Islet precursor cell (in vitro differentiated cells): ENCODE measurements at regions not wholly inside any gene's neighbourhood (a gene's known extent, or its start where the extent isn't known, plus 50 kb on each side); places are given as distances from the start of the nearest gene placed in this dataset.

ENCODE experiments used
- DNase-seq: peaks from one replicate; pipeline ENCODE4 v3.0.0-alpha.2; 2018

DNA sequence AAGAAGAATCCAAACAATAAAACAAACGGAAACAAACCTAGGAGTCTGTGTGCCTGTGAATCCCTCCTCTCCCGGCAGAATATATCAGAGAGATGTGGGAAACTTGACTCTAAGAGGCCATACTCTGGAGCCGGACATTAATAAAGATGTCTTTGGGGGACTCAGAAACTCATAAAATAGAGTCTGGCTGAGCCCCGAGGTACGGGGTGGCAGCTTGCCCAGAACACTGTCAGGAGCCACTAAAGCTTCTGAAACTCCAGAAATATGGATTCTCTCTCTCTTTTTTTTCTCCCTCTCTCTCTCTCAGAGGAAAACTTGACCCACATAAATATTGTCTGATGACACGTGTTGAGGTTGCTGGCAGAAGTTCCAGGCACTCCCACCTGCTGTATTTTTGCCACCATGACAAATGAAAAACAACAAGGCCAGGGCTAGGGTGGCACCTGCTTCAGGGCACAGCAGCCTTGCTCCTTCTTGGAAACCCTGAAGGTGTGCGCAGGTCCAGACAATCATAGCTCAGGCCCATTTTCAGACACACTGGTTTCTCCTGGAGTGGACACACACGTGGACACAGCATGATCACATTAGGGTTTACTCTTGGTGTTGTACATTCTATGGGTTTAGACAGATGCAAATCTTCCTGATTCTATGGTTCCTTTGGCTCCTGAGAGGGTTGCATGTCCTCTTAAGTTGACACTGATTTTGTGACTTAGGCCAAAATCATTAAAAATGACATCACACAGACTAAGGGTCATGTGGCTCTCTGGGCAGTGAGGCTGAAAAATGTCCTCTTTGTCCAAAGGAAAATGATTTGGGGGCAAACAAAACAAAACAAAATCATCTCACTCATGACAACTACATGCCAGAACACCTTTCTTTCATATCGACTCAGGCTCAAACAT is 282.6 kb upstream of the IRX3 start:
- DNase-seq, result no peak

DNA sequence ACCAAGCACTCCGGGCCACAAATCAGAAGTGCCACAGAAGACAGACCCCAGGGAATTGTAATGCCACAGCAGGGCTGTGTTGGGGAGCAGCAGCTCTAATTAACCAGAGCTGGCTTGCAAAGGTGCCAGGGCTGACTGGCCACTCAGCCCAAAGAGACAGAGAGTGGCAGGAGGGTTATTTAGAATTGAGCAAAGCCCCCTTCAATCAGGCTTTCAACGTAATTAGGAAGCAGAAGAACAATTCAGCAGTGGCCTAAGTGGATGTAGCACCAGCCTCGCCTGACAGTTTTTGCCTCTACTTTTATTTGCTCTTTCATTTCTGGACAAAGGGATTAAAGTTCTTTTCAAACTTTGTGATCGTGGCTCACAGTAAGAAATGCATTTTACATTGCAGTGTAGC is 278.3 kb upstream of the IRX3 start:
- DNase-seq, result no peak

DNA sequence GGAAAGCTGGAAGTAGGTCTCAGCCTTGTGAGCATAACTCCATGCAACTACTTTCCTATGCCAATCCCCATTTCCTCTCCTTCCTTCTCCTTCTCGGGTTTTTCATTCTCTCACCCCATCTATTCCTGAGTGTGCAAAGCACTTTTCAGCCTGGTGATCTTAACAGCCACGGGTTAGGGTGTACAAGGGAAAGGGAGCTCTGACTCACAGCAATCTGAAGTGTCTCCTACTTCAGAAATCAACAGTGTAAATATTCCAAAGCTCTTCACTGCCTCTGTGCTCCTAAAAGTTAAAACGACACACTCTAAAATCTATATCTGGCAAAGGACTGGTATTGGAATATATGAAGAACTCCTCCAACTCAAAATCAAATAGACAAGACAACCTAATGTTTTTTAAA is 268.0 kb upstream of the IRX3 start:
- DNase-seq, result no peak

DNA sequence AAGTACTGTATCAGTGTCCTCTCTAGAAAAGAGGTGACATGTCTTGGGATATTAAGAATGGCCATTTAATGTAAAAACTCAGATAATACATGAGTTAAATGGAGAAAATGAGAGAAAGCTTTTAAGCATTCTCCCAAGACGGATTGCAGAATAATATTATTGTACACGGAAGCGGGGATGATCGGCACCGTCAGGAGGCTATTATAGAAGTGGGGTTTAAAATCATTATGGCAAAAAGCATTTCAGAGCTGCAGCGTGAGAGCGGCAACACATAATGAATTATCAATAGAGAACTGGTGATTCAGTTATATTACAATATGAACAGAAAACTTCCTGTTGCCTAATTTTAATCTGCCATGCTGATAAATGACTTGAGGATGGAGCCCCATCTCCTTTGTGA is 261.7 kb upstream of the IRX3 start:
- no peak for DNase-seq

DNA sequence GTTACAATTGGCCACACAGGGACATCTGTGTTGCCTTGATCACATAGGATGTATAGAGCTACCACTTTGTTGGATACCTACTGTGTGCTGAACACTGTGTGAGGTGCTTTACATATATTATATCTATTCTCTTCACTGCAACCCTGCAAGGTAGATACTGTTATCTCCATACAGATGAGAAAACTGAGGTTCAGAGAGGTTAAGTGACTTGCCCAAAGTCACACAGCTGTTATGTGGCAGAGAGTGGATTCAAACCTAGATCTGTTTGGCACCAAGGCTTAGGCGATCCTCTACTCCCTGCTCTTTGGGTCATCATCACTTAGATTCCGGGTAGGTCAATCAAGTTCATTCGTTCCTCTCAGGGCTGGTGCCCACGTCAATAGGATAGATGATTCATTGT is 260.5 kb upstream of the IRX3 start:
- no peak for DNase-seq

DNA sequence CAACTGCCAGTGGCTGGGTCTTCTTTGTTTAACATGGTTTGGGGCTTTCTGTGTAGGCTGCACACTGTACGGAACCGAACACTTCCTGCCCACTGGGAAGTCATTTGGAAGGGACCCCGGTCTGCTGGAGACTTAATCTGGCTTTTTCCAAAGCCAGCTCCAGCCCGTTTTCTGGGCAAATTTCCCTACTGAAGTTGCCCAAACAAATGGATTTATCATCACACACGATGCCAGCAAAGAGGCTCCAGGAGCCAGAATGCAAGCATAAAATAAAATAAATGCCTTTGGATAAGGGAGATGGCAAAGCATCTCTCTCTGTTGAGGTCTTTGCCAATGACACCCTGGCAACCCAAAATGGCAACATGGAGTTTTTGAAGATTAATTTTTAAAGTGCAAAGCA is 259.9 kb upstream of the IRX3 start:
- DNase-seq, result no peak

DNA sequence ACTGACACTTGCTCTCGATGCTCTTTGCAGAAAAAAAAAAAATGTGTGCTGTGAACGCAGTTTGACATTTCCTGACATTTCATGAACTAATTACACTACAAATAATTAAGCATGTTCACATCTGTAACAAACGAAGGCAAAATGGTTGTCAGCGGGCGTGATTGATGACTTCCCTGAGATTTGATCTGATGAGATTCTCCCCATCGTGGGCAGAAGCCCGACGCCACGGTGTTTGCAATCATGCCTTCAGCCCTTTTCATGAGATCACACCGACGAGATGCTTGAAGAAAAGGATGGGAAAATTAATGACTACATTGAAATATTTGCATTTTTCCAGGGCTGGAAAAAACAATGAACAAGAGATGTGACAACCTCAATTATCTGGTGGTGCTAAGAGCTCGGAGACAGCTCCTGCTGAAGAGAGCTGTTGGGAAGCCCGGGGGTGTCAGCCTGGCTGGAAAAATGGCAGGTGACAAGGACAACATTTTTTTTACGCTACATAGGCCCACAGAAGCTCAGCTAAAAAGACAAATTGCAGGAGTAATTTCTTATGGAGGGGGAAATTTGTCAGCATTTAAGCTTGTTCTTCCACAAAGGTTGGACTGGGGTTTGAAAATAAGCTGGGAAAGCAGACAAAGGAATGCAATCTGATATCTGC is 259.4 kb upstream of the IRX3 start:
- DNase-seq, result no peak

DNA sequence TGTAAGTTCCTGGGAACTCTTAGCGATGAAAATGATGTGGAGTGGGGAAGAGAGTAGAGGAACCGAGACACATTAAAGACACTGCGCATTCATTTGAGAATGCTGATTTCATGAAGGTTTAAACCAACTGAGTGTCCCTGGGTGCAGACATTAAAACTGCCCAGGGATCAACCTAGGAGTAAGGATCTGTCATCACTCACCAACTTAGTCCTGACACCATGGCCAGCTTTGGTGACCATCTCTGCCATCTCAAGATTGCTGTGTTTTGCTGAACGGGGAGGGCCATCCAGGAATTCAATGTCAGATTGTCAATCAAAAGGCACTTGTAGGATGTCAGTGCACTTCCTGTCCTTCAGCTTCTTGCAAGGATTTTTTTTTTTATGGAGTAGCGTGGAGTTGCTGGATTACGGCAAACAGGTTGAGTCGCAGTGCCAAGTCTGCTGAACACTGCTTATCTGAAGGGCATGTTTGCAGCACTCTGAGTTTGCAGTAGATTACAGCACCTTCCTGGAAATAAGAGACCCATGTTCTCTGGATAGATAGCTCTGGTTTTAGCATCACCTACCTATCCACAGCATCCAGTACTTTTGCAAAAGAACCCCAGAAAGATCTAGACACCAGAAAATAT is 258.1 kb upstream of the IRX3 start:
- no peak for DNase-seq

DNA sequence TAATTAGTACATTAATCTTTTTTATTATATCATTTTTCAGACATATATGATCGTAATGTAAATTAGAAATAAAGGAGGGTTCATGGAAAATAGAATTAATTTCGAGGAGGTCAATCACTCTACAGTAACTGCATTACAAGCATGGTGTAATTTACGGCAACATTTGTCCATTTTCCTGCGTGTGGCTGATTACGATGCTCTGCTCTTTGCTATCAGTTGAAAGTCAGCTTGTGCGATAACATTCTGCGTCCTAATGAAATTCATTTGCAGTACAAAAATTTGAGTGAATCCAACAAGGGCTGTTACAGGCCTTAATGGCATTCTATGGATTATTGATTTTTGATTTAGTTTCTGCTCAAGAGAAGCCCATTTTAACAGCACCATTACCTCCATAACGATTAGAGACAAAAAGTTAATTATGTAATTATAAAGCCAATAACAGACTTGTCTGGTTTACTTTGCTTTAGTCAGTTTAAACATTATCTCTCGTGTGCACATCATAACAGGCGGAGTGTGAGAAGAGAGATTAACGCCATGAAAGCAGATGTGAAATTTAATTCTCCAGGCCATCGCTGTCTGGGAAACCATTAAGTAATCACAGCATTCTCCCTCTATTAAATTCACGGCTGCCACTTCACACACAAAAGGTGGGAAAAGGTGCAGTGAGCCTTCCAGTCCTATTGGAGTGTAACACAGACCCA is 256.4 kb upstream of the IRX3 start:
- no peak for DNase-seq

DNA sequence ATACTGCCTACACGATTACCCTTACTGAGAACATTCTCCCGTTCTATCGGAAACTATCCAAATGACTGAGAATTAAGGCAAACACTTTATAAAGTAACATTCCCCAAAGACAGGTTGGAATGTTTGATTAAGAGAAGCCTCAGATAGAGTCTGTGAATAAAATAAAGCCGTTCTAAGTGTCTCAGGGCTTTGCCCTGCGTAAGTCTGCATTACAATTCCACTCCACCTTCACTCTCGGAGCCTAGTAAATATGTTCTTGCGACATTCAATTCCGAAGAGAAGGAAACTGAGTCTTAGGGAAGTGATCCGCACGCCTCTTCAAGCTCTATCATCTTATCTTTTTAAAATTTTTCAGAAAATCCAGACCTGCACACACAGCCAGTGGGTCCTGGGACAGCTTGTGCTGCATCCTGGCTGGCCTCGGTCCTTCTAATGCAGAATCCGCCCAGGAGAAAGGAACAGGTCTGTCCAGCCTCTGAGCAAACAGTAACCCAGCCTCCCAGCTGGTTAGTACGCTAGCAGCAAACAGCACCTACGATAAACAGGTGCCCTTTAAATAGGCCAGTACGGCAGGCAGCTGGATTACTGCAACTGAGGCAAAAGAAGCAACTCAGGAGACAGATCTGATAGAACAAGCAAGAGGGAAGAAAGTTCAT is 254.1 kb upstream of the IRX3 start:
- DNase-seq, result no peak

DNA sequence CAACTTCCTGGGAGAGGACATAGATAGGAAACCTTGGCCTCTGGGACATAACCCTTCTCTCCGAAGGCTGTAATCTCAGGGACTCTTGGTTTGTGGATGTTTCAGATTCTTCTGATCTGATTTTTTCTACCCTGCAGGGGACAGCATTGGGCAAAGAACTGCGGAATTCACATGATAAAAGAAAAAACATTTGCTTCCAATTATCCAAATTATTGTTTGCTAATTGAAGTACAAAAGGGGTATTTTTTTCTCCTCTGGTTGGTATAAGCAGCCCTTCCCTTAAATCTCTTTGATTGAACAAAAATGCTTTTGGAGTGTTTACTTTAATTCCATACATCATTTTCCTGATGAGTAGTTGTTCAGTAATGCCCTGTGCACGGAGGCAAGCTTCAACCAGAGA is 251.7 kb upstream of the IRX3 start:
- DNase-seq, result no peak

DNA sequence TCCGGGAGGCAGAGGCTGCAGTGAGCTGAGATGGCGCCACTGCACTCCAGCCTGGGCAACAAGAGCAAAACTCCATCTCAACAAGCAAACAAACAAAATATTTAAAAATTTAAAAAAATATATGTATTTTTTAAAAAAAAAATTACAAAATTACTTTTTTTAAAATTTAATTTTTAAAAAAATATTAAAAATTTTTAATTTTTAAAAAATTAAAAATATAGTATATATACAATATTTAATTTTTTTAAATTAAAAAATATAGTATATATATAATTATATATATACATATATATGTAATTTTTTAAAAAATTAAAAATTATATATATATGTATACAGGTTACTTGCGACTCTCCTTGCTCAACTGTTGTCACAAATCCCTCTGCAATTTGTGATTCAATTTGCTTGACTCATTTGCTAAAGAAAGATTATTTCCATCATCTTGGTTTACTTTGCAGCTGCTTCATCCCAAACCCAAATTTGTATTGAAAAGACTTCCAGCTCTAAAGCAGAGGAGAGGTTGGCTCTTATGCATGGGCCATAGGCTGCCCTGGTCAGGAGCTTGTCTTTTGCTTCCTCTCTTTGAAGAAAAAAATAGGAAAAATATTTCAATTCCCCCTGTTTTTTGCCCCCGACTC is 247.4 kb upstream of the IRX3 start:
- no peak for DNase-seq

DNA sequence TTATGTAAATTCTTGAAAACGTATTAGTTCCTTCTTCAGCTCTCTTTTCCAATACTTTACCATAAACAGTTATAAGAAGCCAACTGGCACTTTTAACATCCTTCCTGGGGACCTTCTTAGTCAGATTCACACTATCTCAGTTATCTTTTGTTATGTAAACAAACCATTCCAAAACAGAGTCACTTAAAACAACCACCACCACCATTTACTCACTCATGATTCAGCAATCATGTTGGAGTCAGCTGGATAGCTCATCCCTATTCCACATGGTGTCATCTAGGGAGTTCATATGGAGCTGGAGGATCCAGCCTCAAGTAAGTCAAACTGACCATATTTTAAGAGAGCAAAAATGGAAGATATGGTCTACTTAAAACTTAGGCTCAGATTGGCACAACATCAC is 240.3 kb upstream of the IRX3 start:
- no peak for DNase-seq

DNA sequence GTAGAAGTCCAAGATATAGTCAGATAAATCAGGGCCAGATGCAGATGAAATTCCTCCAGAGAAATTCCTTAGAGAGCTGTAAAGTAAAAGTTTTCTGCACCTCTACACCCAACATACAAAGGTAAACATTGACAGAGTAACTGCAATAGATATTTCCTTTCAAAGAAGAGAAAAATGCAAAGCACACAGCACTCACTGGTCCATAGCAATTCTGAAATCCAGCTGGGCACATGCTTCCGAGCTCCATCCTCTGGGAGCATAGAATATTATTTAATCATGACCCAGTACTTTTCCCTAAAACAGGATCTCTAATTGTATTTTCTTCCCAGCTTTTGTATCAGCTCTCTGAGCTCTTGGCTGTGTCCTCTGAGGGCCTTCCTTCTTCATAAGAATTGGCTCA is 239.5 kb upstream of the IRX3 start:
- DNase-seq, result no peak

DNA sequence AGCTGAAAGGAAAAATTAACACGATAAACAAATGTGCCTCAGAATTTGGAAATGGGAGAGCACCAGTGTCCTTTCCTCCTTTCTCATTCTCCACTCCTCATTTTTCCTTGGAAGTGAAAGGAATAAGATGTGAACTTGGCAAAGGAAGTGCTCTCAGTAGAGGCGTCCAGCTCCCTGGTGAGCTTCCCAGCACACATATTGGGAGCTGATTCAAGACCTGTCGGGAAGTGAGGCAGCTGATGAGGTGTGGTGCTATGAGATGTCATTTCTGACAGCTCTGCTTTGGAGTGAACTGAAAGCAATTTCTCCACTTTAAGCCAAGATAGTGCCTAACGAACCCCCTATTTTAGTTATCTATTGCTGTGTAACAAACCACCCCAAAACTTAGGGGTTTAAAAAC is 238.5 kb upstream of the IRX3 start:
- DNase-seq, result no peak

DNA sequence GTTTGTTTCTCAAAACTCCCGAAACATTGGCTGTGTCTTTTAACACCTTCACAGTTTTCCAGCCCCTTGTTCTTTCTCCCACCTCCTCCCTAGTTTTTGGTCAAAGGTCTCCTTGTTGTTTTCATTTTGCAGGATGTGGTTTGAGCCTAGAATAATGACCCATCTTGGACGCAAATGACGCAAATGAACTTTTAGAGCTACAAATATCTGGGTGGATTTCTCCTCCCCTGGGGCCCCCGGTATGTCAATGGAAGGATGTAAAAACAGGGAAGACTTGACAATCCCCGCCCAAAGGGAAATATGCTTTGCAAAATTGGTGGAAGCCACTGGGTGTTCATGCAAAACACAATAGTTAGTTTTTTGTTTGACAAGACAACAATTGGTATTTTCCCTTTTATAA is 236.0 kb upstream of the IRX3 start:
- DNase-seq, result no peak

DNA sequence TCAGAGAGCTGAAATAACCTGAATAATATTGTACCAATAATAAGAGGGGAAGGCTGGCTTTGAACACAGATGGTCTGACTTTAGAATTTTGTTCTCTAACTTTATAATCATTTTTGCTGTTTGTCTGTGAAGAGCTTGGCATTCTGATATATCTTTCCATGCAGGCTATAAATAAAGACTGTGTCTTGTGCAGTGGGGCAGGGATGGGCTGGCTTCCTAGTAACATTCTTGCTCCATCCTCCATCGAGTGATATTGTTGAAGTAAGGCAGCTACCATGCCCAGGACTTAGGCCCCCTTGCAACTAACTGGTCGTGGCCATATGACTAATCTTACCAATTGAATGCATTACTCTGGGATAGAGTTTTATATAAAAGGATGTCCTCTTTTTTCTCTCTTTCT is 234.7 kb upstream of the IRX3 start:
- DNase-seq, result no peak

DNA sequence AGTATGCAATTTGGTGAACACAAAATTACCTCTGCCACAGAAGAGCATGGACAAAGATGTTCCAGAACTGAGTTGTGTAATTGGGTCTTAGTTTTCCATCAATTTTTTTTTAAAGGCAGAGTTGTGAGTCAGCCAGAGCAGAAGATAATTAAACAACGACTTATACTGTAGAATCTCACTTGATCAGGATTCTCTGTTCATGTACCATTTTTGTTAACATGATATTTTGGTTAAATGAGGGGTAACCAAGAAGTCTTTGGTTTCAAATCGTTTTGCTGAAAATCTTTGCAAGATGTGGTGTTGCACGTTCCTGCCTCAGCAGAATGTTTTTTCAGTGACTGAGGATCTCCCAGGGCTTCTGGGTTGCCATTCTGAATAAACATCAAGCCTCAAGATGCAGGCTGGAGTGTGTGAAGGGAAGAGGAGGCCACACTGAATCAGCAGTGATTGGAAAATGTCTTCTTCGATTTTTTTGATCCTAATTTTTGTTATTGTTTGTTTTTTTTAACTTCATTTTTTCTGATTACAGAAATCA is 232.6 kb upstream of the IRX3 start:
- no peak for DNase-seq

DNA sequence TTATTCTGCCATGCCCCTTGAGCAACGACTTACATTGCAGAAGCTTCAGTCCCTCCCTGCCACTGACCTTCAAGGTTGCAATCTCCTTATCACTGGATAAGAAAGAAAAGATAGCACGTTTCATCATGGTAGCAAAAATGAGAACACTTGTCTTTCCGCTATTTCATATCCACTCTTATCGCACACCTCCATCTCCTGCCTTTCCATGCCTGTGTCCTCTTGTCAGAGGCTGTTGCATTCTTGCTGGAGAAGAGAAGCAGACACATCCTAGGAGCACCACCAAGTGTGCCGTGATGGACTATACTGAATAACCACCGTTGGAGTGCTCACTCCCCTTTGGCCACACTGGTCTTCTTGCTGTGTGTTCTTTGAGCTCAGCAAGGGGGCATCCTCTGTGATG is 230.6 kb upstream of the IRX3 start:
- DNase-seq, result no peak

DNA sequence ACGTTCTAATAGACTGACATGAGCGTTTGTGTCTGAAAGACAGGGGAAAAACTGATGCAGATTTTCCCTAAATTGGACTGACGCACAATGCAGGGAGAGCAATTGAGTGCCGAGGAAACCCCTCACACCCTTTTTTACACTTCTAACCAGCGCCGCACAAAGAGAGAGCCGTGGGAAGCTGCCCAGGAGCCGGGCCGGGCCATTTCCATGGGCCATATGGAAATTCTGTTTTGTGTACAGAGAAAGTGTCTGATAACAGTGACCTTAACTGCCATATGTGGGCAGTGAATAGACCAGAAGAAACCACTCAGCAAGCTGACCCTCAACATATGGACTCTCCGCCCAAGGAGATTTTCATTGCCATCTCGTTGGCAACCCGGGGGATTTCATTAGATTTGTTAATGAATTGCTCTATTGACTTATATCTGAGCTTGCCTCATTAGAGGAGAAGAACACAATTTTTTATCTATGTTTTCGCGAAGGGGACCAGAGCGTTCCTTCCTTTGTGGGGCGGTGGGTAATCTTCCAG is 225.9 kb upstream of the IRX3 start:
- no peak for DNase-seq

DNA sequence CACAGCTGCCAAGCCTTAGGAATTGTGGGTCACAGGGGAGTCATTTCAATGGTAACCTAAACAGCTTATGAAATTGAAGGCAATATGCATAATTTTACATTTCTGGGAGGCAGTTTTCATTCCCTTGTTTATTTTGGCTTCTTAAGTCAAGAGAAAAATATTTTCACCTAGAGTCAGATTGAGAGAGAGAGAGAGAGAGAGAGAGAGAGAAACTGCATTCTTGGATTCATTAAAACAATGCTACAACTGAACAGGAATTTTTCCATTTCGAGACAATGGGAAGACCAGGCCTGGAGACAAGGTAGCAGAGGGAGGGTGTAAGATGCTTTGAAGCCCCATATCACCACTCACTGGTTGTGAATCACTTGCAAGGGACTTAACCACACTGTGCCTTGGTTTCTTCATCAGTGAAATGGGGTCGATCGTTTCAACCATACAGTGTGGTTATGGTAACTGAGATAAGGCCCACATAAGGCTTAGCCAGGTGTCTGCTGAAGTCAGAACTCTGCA is 224.7 kb upstream of the IRX3 start:
- DNase-seq, result no peak
